GM12891 (cell line): ENCODE measurements at regions not wholly inside any gene's neighbourhood (a gene's known extent, or its start where the extent isn't known, plus 50 kb on each side); places are given as distances from the start of the nearest gene placed in this dataset.
"Not testable (repeated sequence)": the region's sequence is repeated elsewhere in the genome, so short reads cannot be mapped to it uniquely, and the experiment has no call there.

Experiments
- DNase-seq: peaks from one replicate; pipeline ENCODE4 v3.0.0; 2011; ENCODE audit warnings: low spot score; ENCODE audit not compliant: insufficient read length
- FAIRE-seq: peaks from 2 replicates; lab custom pipeline; 2011; peaks lifted over from hg19 to GRCh38; lab: Jason Lieb, UNC
- PAX5 ChIP-seq: IDR thresholded peaks from 2 replicates; pipeline ENCODE4 v1.6.1; 2011; ENCODE audit warnings: low read length, moderate library complexity, mild to moderate bottlenecking; ENCODE audit not compliant: insufficient read depth, severe bottlenecking
- POLR2A ChIP-seq: IDR thresholded peaks from 2 replicates; pipeline ENCODE4 v1.6.1; 2011; ENCODE audit warnings: low read depth, low read length, control low read depth
- POLR2AphosphoS5 ChIP-seq: IDR thresholded peaks from 2 replicates; pipeline ENCODE4 v1.6.1; 2011; ENCODE audit warnings: low read depth, low read length, control low read depth
- POU2F2 ChIP-seq: IDR thresholded peaks from 2 replicates; pipeline ENCODE4 v1.6.1; 2011; ENCODE audit warnings: low read depth, mild to moderate bottlenecking, control low read depth, low read length, moderate library complexity
- SPI1 ChIP-seq: IDR thresholded peaks from 2 replicates; pipeline ENCODE4 v1.6.1; 2011; ENCODE audit warnings: low read depth, low read length, control low read depth
- TAF1 ChIP-seq: IDR thresholded peaks from 2 replicates; pipeline ENCODE4 v1.6.1; 2011; ENCODE audit warnings: low read depth, low read length, control low read depth

DNA sequence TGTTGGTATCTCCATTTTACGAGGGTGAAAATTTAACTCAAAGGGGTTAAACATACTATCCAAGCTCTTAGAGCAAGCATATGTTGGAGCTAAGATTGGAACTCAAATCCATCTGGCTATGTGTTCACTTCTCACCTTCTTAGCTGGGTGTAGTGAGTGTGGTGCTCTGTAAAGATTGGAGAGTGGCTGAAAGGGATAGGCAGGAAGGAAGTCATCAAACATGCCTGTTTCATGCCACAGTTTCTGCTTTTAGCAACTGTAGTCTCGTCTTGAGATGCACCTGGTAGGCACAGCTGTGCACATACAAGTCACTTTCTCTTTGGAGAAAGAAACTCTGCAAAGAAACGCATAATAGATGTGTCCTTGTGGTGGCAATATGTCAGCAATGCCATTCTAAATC lies 189.1 kb upstream of the MDFIC2 start:
- TF ChIP-seq POLR2AphosphoS5 = no peak
- TF ChIP-seq POLR2A = no peak
- TF ChIP-seq SPI1 = no peak
- no peak for TF ChIP-seq POU2F2
- no peak for TF ChIP-seq PAX5
- no peak for TF ChIP-seq TAF1
- FAIRE-seq = no peak
- no peak for DNase-seq

- FAIRE-seq (no peak), DNase-seq (no peak)
- no peak for TF ChIP-seq SPI1
- no peak for TF ChIP-seq TAF1
- no peak for TF ChIP-seq POLR2AphosphoS5
- TF ChIP-seq POLR2A = no peak
- no peak for TF ChIP-seq POU2F2
- no peak for TF ChIP-seq PAX5
Measured at GRCh38 chr3:70488816-70489215, 176.4 kb upstream of the MDFIC2 start.

- FAIRE-seq = no peak
- no peak for DNase-seq
- TF ChIP-seq PAX5 (no peak), POLR2AphosphoS5 (no peak), POU2F2 (no peak), SPI1 (no peak), TAF1 (no peak), POLR2A (no peak)
Measured at GRCh38 chr3:70488131-70488530, 175.7 kb upstream of the MDFIC2 start.

DNA sequence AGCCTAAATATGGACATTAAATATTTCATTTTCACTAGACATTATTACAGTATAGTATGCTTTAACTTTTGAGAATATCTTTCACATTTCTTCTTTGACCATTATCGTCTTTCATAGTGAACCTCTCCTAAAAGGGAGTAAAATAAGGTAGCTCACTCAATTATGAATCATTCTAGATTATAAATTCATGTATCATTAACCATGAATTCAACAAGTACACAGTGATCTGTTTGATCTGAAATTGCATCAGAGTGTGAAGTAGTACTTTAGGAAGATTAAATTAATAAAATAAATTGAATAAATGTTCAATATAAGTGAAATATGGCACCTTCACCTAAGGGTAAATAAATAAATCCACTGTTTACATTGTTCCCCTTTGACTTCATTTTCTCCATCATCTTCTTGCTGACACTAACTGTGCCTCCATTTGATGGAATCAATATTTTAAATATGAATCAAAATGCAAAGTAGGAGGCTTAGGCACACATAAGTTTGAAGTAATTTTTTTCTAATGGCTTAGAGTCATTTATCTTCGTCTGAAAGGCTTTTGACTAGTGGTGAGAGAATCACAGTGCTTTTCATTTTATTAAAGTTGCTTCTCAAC lies 174.1 kb upstream of the MDFIC2 start:
- TF ChIP-seq TAF1 (no peak), PAX5 (no peak), POU2F2 (no peak), POLR2AphosphoS5 (no peak), POLR2A (no peak), SPI1 (no peak)
- DNase-seq (no peak), FAIRE-seq (no peak)

- DNase-seq = no peak
- no peak for TF ChIP-seq POLR2AphosphoS5
- TF ChIP-seq POU2F2 = no peak
- TF ChIP-seq SPI1 = no peak
- TF ChIP-seq PAX5 = no peak
- no peak for TF ChIP-seq TAF1
- no peak for TF ChIP-seq POLR2A
- FAIRE-seq = no peak
Measured at GRCh38 chr3:70476174-70476573, 163.7 kb upstream of the MDFIC2 start.

- TF ChIP-seq POLR2AphosphoS5 (no peak), TAF1 (no peak), SPI1 (no peak), POU2F2 (no peak), PAX5 (no peak), POLR2A (no peak)
- no peak for FAIRE-seq
- DNase-seq = no peak
Measured at GRCh38 chr3:70471464-70472342, 159.3 kb upstream of the MDFIC2 start.

DNA sequence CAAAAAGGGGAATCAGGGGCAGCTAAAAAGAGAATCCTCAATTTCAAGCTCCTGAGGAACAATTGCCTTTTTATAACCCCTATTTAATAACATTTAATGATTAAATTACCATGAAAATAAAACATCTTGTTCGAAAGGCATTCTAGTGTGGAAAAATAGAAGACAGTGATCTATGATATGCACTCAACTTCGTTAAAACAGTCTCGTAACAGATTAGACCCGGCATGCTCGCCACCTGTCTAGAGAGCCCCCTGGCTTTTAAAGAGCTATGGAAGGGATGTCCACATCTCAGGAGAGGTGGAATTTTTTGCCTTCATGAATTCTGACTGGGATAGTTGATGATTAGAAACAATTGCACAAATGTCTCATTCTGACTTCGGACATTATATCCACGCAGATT lies 153.7 kb upstream of the MDFIC2 start:
- DNase-seq (no peak), FAIRE-seq (no peak)
- TF ChIP-seq PAX5 (no peak), POLR2A (no peak), SPI1 (no peak), POLR2AphosphoS5 (no peak), POU2F2 (no peak), TAF1 (no peak)

- FAIRE-seq = no peak
- no peak for DNase-seq
- TF ChIP-seq POLR2A = no peak
Measured at GRCh38 chr3:70464876-70465275, 152.4 kb upstream of the MDFIC2 start.

- FAIRE-seq (no peak), DNase-seq (no peak)
- no peak for TF ChIP-seq PAX5
- no peak for TF ChIP-seq POLR2A
- TF ChIP-seq POU2F2 = no peak
- TF ChIP-seq POLR2AphosphoS5 = no peak
- no peak for TF ChIP-seq TAF1
- no peak for TF ChIP-seq SPI1
Measured at GRCh38 chr3:70464465-70464864, 152.0 kb upstream of the MDFIC2 start.

DNA sequence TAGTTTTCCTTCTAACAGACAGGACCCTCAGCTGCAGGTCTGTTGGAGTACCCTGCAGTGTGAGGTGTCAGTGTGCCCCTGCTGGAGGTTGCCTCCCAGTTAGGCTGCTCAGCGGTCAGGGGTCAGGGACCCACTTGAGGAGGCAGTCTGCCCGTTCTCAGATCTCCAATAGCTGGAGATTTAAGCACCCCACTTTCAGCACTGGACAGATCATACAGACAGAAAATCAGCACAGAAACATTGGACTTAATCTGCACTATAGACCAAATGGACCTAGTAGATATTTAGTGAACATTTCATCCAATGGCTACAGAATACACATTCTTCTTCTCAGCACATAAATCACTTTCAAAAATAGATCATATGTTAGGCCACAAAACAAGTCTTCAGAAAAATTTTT lies 137.8 kb upstream of the MDFIC2 start:
- not testable (repeated sequence) for DNase-seq, FAIRE-seq

DNA sequence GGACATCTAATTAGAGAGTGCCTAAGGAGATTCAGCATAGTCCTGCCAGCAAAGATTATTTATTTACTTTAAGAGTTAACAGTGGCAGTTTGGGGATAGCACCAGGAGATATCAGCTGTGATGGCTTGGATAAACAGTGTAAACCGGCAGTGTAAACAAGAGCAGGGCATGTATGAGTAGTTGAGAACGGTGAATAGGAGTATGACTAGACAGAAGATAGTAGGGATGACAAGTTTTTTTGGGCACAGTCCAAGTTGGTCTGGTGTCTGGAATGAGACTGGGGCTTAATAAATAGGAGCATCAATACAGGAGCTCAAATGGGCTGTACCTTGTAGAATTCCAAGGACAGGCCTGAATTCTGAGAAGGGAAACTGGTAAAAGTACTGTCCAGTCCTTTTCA lies 123.0 kb upstream of the MDFIC2 start:
- not testable (repeated sequence) for FAIRE-seq, DNase-seq
